ENCODE measurements at regions not wholly inside any gene's neighbourhood (a gene's known extent, or its start where the extent isn't known, plus 50 kb on each side); places are given as distances from the start of the nearest gene placed in this dataset.

DNA sequence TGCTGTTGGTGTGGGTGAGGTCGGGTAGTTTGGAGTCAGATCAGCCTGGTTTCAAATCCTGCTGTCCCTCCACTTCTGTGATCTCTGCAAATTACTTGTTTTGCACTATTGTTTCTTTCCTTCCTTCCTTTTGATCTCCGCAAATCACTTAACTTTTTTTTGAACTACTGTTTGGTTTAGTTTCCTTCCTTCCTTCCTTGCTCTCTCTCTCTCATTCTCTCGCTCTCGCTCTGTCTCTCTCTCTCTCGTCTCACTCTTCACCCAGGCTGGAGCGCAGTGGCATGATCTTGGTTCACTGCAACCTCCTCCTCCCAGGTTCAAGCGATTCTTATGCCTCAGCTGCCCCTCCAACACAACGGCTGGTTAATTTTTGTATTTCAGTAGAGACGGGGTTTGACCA lies 141.6 kb upstream of the ITGA6 start:
- Histone ChIP-seq H3K36me3 (ENCODE audit: insufficient read depth, low read length) (no peaks in the 10 kb centered on the region), H3K4me3 (no peak overlapping the region), H3K9me3 (ENCODE audit: low read depth, low read length) (no peaks in the 10 kb centered on the region), H3K9ac (ENCODE audit: insufficient read length) (no peak overlapping the region), H3K27ac (no peak overlapping the region)
- no peak for DNase-seq (ENCODE audit: low read depth, low spot score)
- no peak for TF ChIP-seq FOXP2 (optimal IDR thresholded peaks at IDR 0.05; ENCODE audit: control extremely low read depth, extremely low read length, insufficient read depth)
- no peak for TF ChIP-seq POLR2AphosphoS5 (IDR thresholded peaks at IDR 0.05; ENCODE audit: borderline replicate concordance, low read depth, low read length)
- TF ChIP-seq EZH2 (IDR thresholded peaks at IDR 0.05) = no peak

DNA sequence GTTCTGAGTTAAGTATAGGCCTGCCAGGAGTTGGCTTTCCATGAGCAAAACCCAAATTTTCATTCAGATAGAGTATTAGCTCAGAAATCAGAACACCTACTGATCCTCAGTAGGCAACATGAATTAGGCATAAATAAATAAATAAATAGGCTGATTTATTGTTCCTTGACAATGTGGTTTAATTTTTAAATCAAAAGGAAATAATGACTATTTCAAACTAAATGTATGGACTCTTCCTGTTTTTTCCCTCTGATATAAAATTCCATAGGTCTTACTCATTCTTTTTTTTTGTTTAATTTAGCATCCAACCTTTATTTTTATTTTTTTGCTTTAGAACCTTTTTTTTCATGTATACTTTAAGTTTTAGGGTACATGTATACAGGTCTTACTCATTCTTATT lies 140.2 kb upstream of the ITGA6 start:
- no peak for TF ChIP-seq POLR2AphosphoS5 (IDR thresholded peaks at IDR 0.05; ENCODE audit: borderline replicate concordance, low read depth, low read length)
- no peak for TF ChIP-seq FOXP2 (optimal IDR thresholded peaks at IDR 0.05; ENCODE audit: control extremely low read depth, extremely low read length, insufficient read depth)
- no peak for TF ChIP-seq EZH2 (IDR thresholded peaks at IDR 0.05)
- Histone ChIP-seq H3K9ac (ENCODE audit: insufficient read length) (no peak overlapping the region), H3K9me3 (ENCODE audit: low read depth, low read length) (no peaks in the 10 kb centered on the region), H3K36me3 (ENCODE audit: insufficient read depth, low read length) (no peaks in the 10 kb centered on the region), H3K27ac (no peak overlapping the region), H3K4me3 (no peak overlapping the region)
- no peak for DNase-seq (ENCODE audit: low read depth, low spot score)

- no peak for DNase-seq (ENCODE audit: low read depth, low spot score)
- no peaks in the 10 kb centered on the region for H3K9me3 ChIP-seq (ENCODE audit: low read depth, low read length)
- no peak overlapping the region for H3K4me3 ChIP-seq
- H3K36me3 ChIP-seq (ENCODE audit: insufficient read depth, low read length) = no peaks in the 10 kb centered on the region
- TF ChIP-seq EZH2 (IDR thresholded peaks at IDR 0.05) = no peak
- no peak for TF ChIP-seq FOXP2 (optimal IDR thresholded peaks at IDR 0.05; ENCODE audit: control extremely low read depth, extremely low read length, insufficient read depth)
- TF ChIP-seq POLR2AphosphoS5 (IDR thresholded peaks at IDR 0.05; ENCODE audit: borderline replicate concordance, low read depth, low read length) = no peak
- H3K9ac ChIP-seq (ENCODE audit: insufficient read length) = no peak overlapping the region
- no peak overlapping the region for H3K27ac ChIP-seq
These were observed 139.6 kb upstream of the ITGA6 start for GRCh38 chr2:172287605-172288315.

- Histone ChIP-seq H3K4me3 (no peak overlapping the region), H3K9me3 (ENCODE audit: low read depth, low read length) (no peaks in the 10 kb centered on the region), H3K27ac (no peak overlapping the region), H3K9ac (ENCODE audit: insufficient read length) (no peak overlapping the region), H3K36me3 (ENCODE audit: insufficient read depth, low read length) (no peaks in the 10 kb centered on the region)
- no peak for DNase-seq (ENCODE audit: low read depth, low spot score)
- TF ChIP-seq EZH2 (IDR thresholded peaks at IDR 0.05) (no peak), FOXP2 (optimal IDR thresholded peaks at IDR 0.05; ENCODE audit: control extremely low read depth, extremely low read length, insufficient read depth) (no peak)
These were observed 138.8 kb upstream of the ITGA6 start for GRCh38 chr2:172288603-172289002.

- no peak for DNase-seq (ENCODE audit: low read depth, low spot score)
- TF ChIP-seq POLR2AphosphoS5 (IDR thresholded peaks at IDR 0.05; ENCODE audit: borderline replicate concordance, low read depth, low read length) = no peak
- TF ChIP-seq EZH2 (IDR thresholded peaks at IDR 0.05) = no peak
- peak; percentile 28 for TF ChIP-seq FOXP2 (optimal IDR thresholded peaks at IDR 0.05; ENCODE audit: control extremely low read depth, extremely low read length, insufficient read depth)
- Histone ChIP-seq H3K9ac (ENCODE audit: insufficient read length) (no peak overlapping the region), H3K27ac (no peak overlapping the region), H3K36me3 (ENCODE audit: insufficient read depth, low read length) (no peaks in the 10 kb centered on the region), H3K9me3 (ENCODE audit: low read depth, low read length) (no peaks in the 10 kb centered on the region), H3K4me3 (peak overlapping the region; percentile 36)
These were observed 133.4 kb upstream of the ITGA6 start for GRCh38 chr2:172293952-172294351.

GRCh38 chr2:172294983-172295382 lies 132.4 kb upstream of the ITGA6 start:
- Histone ChIP-seq H3K4me3 (no peak overlapping the region), H3K9ac (ENCODE audit: insufficient read length) (no peak overlapping the region), H3K9me3 (ENCODE audit: low read depth, low read length) (no peaks in the 10 kb centered on the region), H3K36me3 (ENCODE audit: insufficient read depth, low read length) (no peaks in the 10 kb centered on the region), H3K27ac (no peak overlapping the region)
- TF ChIP-seq FOXP2 (optimal IDR thresholded peaks at IDR 0.05; ENCODE audit: control extremely low read depth, extremely low read length, insufficient read depth) (no peak), POLR2AphosphoS5 (IDR thresholded peaks at IDR 0.05; ENCODE audit: borderline replicate concordance, low read depth, low read length) (no peak), EZH2 (IDR thresholded peaks at IDR 0.05) (no peak)
- DNase-seq (ENCODE audit: low read depth, low spot score) = no peak

GRCh38 chr2:172295677-172296076 lies 131.7 kb upstream of the ITGA6 start:
- H3K9me3 ChIP-seq (ENCODE audit: low read depth, low read length) = no peaks in the 10 kb centered on the region
- H3K4me3 ChIP-seq = no peak overlapping the region
- no peaks in the 10 kb centered on the region for H3K36me3 ChIP-seq (ENCODE audit: insufficient read depth, low read length)
- TF ChIP-seq EZH2 (IDR thresholded peaks at IDR 0.05) (no peak), FOXP2 (optimal IDR thresholded peaks at IDR 0.05; ENCODE audit: control extremely low read depth, extremely low read length, insufficient read depth) (no peak), POLR2AphosphoS5 (IDR thresholded peaks at IDR 0.05; ENCODE audit: borderline replicate concordance, low read depth, low read length) (no peak)
- H3K27ac ChIP-seq = no peak overlapping the region
- no peak overlapping the region for H3K9ac ChIP-seq (ENCODE audit: insufficient read length)
- no peak for DNase-seq (ENCODE audit: low read depth, low spot score)

- Histone ChIP-seq H3K9ac (ENCODE audit: insufficient read length) (no peak overlapping the region), H3K36me3 (ENCODE audit: insufficient read depth, low read length) (no peaks in the 10 kb centered on the region), H3K4me3 (no peak overlapping the region), H3K27ac (no peak overlapping the region), H3K9me3 (ENCODE audit: low read depth, low read length) (no peaks in the 10 kb centered on the region)
- DNase-seq (ENCODE audit: low read depth, low spot score) = no peak
- no peak for TF ChIP-seq FOXP2 (optimal IDR thresholded peaks at IDR 0.05; ENCODE audit: control extremely low read depth, extremely low read length, insufficient read depth)
- TF ChIP-seq EZH2 (IDR thresholded peaks at IDR 0.05) = no peak
- TF ChIP-seq POLR2AphosphoS5 (IDR thresholded peaks at IDR 0.05; ENCODE audit: borderline replicate concordance, low read depth, low read length) = no peak
These were observed 130.9 kb upstream of the ITGA6 start for GRCh38 chr2:172296267-172297046.

All from SK-N-MC (cell line).